PFSK-1 (cell line): ENCODE measurements at regions not wholly inside any gene's neighbourhood (a gene's known extent, or its start where the extent isn't known, plus 50 kb on each side); places are given as distances from the start of the nearest gene placed in this dataset.

Experiments
- POLR2AphosphoS5 ChIP-seq: IDR thresholded peaks from 2 replicates; pipeline ENCODE4 v1.6.1; 2012; ENCODE audit warnings: low read depth, mild to moderate bottlenecking, control low read depth, low read length, moderate library complexity
- SIN3A ChIP-seq: IDR thresholded peaks from 2 replicates; pipeline ENCODE4 v1.6.1; 2012; ENCODE audit warnings: mild to moderate bottlenecking, low read length, moderate library complexity, borderline replicate concordance; ENCODE audit not compliant: insufficient read depth

DNA sequence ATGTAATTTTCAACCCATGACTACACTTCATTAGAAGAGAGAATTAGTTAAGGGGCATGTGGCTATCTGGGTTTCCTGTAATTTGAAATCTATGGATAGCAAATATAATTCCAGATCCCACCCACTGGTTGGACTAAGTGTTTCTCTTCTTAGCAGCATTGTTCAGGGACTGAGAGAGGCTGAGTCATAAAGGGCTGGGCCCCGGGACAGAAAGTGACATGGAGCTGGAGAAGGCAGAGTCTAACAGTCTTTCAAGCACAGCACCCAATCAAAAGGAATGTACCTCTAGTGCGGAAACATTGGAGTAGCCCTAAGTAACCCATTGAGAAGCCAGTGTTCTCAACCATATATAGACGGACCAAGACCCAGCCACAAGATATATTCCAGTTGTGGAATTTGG lies 363.9 kb downstream of the DHX35 start:
- TF ChIP-seq SIN3A (no peak), POLR2AphosphoS5 (no peak)
